HepG2 (cell line): ENCODE measurements at regions not wholly inside any gene's neighbourhood (a gene's known extent, or its start where the extent isn't known, plus 50 kb on each side); places are given as distances from the start of the nearest gene placed in this dataset.
A peak's percentile ranks its signal among the peaks of the same experiment; 100 is the strongest.

Experiments
- ATRX ChIP-seq: sonication (generic); formaldehyde crosslinking; IDR thresholded peaks from 2 replicates; pipeline ENCODE4 v1.4.0; 2020; ENCODE audit warnings: missing genetic modification reagents, borderline replicate concordance
- CEBPB ChIP-seq: IDR thresholded peaks from 2 replicates; pipeline ENCODE4 v1.6.1; 2011; ENCODE audit warnings: low read depth, low read length, improper control_type of control experiment, borderline replicate concordance
- CREM ChIP-seq, 2 experiments: sonication (generic) in 1 of 2; formaldehyde crosslinking in 1 of 2; IDR thresholded peaks; 2 replicates each; pipeline versions ENCODE4 v1.4.0 to v1.6.1; 2016 to 2020; ENCODE audit warnings: antibody characterized with exemption in 1 of 2, mild to moderate bottlenecking in 1 of 2, missing genetic modification reagents in 1 of 2
- EP300 ChIP-seq, 3 experiments: sonication (generic) in 1 of 3; formaldehyde crosslinking in 1 of 3; IDR thresholded peaks; 2 replicates each; pipeline versions ENCODE4 v1.5.1 to v1.6.1; 2011 to 2020; ENCODE audit warnings: low read depth in 2 of 3, low read length in 2 of 3, borderline replicate concordance in 1 of 3, improper control_type of control experiment in 1 of 3, mild to moderate bottlenecking in 1 of 3, missing genetic modification reagents in 1 of 3, moderate library complexity in 1 of 3
- HDAC2 ChIP-seq: sonication (generic); formaldehyde crosslinking; IDR thresholded peaks from 2 replicates; pipeline ENCODE4 v1.4.0; 2020; ENCODE audit warnings: missing genetic modification reagents
- HNF1A ChIP-seq, 2 experiments: sonication (generic) in 1 of 2; formaldehyde crosslinking in 1 of 2; IDR thresholded peaks; 2 replicates each; pipeline versions ENCODE4 v1.4.0 to v1.6.1; 2016 to 2020; ENCODE audit warnings: borderline replicate concordance in 1 of 2, low read depth in 1 of 2, mild to moderate bottlenecking in 1 of 2, missing genetic modification reagents in 1 of 2
- ISL2 ChIP-seq: sonication (generic); formaldehyde crosslinking; IDR thresholded peaks from 2 replicates; pipeline ENCODE4 v1.5.0; 2020; ENCODE audit warnings: missing genetic modification reagents
- MED1 ChIP-seq: sonication (generic); formaldehyde crosslinking; IDR thresholded peaks from 2 replicates; pipeline ENCODE4 v1.4.0; 2020; ENCODE audit warnings: missing genetic modification reagents
- MZF1 ChIP-seq: sonication (generic); formaldehyde crosslinking; IDR thresholded peaks from 2 replicates; pipeline ENCODE4 v1.8.1; 2023; ENCODE audit warnings: mild to moderate bottlenecking, missing genetic modification reagents, borderline replicate concordance
- PAXIP1 ChIP-seq: sonication (generic); formaldehyde crosslinking; conservative IDR thresholded peaks from 2 replicates; pipeline ENCODE4 v1.4.0; 2020; ENCODE audit warnings: mild to moderate bottlenecking, missing genetic modification reagents, moderate library complexity
- RARA ChIP-seq: IDR thresholded peaks from 2 replicates; pipeline ENCODE4 v1.6.1; 2016; ENCODE audit warnings: missing genetic modification reagents, missing compliant biosample characterization
- SOX5 ChIP-seq: IDR thresholded peaks from 2 replicates; pipeline ENCODE4 v1.6.1; 2016; ENCODE audit warnings: borderline replicate concordance
- TBX2 ChIP-seq: sonication (generic); formaldehyde crosslinking; IDR thresholded peaks from 2 replicates; pipeline ENCODE4 v1.5.0; 2020; ENCODE audit warnings: missing genetic modification reagents, mild to moderate bottlenecking, borderline replicate concordance
- ZBTB44 ChIP-seq: sonication (generic); formaldehyde crosslinking; IDR thresholded peaks from 2 replicates; pipeline ENCODE4 v1.4.0; 2020; ENCODE audit warnings: missing genetic modification reagents
- ZNF382 ChIP-seq: sonication (generic); formaldehyde crosslinking; IDR thresholded peaks from 2 replicates; pipeline ENCODE4 v1.5.0; 2020; ENCODE audit warnings: missing genetic modification reagents, mild to moderate bottlenecking, borderline replicate concordance
- ZNF510 ChIP-seq: sonication (generic); formaldehyde crosslinking; IDR thresholded peaks from 2 replicates; pipeline ENCODE4 v1.4.0; 2020; ENCODE audit warnings: low read depth, mild to moderate bottlenecking, missing genetic modification reagents
- ZSCAN31 ChIP-seq: sonication (generic); formaldehyde crosslinking; IDR thresholded peaks from 2 replicates; pipeline ENCODE4 v1.5.0; 2020; ENCODE audit warnings: low read depth, mild to moderate bottlenecking, missing genetic modification reagents
- TF ChIP-seq, protein P1 (sequence below): sonication (generic); formaldehyde crosslinking; IDR thresholded peaks from 2 replicates; pipeline ENCODE4 v1.4.0; 2020; ENCODE audit warnings: missing genetic modification reagents, borderline replicate concordance

- TF ChIP-seq CREM (IDR thresholded peaks at IDR 0.05) (peak; percentile 60), CREM (CRISPR knock-in tag; IDR thresholded peaks at IDR 0.05) (no peak), ZNF510 (CRISPR knock-in tag) (no peak), CEBPB (no peak), ATRX (CRISPR knock-in tag) (no peak), MZF1 (CRISPR knock-in tag) (no peak), ZBTB44 (CRISPR knock-in tag) (no peak), ZSCAN31 (no peak), ZNF382 (CRISPR knock-in tag) (no peak), TBX2 (CRISPR knock-in tag) (peak; percentile 32; the same call in 1 of the 2 replicates), HNF1A (IDR thresholded peaks at IDR 0.05; ENCODE audit: low read depth) (no peak), HNF1A (CRISPR knock-in tag; IDR thresholded peaks at IDR 0.05; ENCODE audit: borderline replicate concordance) (no peak), HDAC2 (CRISPR knock-in tag) (0 out of 2 replicates have a peak, but pooled peaks have one; percentile 13), PAXIP1 (CRISPR knock-in tag) (peak; percentile 72), SOX5 (CRISPR knock-in tag) (peak; percentile 35; the same call in 1 of the 2 replicates), EP300 (IDR thresholded peaks at IDR 0.05; ENCODE audit: low read depth in 2 of 2, low read length in 2 of 2) (peak in 1 of 2 experiments; percentile 31; a peak in 1 of 4 replicates), EP300 (CRISPR knock-in tag; IDR thresholded peaks at IDR 0.05; ENCODE audit: borderline replicate concordance) (no peak), ISL2 (CRISPR knock-in tag) (peak; percentile 69; the same call in 1 of the 2 replicates), RARA (CRISPR knock-in tag) (peak; percentile 43; the same call in 1 of the 2 replicates), MED1 (CRISPR knock-in tag) (peak; percentile 79)
- TF ChIP-seq, protein P1, sequence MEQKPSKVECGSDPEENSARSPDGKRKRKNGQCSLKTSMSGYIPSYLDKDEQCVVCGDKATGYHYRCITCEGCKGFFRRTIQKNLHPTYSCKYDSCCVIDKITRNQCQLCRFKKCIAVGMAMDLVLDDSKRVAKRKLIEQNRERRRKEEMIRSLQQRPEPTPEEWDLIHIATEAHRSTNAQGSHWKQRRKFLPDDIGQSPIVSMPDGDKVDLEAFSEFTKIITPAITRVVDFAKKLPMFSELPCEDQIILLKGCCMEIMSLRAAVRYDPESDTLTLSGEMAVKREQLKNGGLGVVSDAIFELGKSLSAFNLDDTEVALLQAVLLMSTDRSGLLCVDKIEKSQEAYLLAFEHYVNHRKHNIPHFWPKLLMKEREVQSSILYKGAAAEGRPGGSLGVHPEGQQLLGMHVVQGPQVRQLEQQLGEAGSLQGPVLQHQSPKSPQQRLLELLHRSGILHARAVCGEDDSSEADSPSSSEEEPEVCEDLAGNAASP, result no peak
Observed at GRCh38 chr6:12484519-12484918, 194.4 kb downstream of the EDN1 start (continued).
